ENCODE measurements at regions not wholly inside any gene's neighbourhood (a gene's known extent, or its start where the extent isn't known, plus 50 kb on each side); places are given as distances from the start of the nearest gene placed in this dataset.

- no peak for DNase-seq
These were observed 103.4 kb upstream of the TMEM18 start for GRCh38 chr2:780581-780980.

- no peak for DNase-seq
These were observed 102.8 kb upstream of the TMEM18 start for GRCh38 chr2:780002-780401.

DNA sequence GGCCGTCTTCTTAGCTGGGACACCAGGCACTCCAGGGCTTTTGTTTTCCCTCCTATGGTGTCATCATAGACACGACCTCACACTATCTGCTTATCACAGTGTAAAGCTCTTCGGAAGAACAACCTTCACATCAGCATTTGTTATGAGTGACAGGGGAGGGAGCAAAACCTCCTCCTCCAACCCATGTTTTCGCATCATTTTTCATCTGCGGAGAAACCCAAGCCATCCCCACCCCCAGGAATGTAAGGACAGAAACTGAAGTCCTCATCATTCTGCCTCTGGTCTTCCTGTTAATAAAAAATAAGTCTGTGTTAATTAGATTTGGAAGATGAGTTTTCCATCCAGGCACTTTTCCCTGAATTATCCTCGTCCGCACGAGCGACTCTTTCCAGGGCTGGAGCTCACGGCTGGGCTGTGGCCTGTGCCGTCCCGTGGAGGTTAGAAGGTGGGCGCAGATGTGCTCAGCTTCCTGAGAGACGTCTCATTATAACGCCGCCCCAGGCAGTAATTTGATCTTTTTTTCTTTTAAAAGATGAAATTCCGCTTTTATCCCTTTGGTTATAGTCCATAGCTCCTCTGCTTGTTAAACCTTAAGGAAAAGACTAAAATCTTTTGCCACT lies 101.6 kb upstream of the TMEM18 start:
- DNase-seq: no peak

- no peak for DNase-seq
These were observed 100.3 kb upstream of the TMEM18 start for GRCh38 chr2:777546-777945.

DNA sequence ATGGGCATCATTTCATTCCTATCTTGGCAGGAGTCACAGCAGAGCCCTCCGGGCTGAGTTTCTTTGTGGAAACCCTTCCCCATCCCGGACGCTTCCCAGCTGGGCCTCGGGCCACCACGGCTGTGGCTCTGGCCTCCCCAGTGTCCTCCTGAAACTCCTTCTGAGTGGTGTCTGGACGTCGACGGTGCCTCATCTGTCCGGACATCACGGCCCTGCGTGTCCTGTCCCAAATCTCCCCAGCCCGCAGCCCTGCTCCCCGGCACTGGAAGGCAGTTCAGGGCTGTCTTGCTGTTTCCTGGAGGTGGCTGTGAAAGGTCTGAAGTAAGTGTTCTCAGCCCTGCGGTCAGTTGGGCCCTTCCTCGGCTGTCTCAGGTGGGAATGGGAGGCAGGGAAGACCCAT lies 99.8 kb upstream of the TMEM18 start:
- no peak for DNase-seq

- DNase-seq: no peak
These were observed 99.3 kb upstream of the TMEM18 start for GRCh38 chr2:776487-776886.

DNA sequence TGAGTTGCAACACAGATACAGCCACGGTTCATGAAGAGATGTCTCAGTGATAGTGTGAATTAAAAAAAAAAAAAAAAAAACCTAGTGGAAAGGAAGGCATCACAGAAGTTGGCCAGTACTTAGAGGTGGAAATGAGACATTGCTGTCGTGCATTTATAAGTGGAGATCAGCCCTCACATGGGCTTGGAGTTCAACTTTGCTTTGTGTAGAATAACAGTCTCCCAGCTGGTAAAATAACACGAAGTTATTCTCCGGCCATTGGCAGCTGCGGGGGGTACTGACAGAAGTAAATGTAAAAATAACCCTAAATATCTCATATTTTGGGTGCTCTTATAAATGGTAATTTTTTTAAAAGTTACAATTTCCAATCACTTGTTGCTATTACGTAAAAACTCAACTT lies 98.8 kb upstream of the TMEM18 start:
- no peak for DNase-seq

DNA sequence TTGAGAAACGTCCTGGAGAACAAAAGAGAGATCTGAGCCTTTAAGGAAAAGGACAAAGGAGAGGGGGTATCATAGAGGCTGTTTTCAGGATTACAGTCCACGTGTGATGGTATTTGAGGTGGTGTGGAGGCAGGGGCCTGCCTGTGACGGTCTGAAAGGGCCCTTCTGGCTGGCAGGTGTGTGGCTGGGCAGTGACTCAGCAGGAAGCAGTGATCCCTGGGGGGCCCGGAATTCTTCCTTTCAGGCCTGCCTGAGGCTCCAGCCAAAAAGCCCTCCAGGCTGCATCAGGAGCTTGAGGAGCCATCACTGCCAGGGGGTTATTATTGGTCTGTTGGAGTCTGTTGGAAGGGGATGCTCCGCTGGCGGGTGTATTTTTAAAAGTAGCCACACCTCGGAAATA lies 97.2 kb upstream of the TMEM18 start:
- no peak for DNase-seq

- no peak for DNase-seq
These were observed 96.3 kb upstream of the TMEM18 start for GRCh38 chr2:773256-774160.

- no peak for DNase-seq
These were observed 94.3 kb upstream of the TMEM18 start for GRCh38 chr2:771538-771937.

GRCh38 chr2:770776-771175 lies 93.6 kb upstream of the TMEM18 start:
- no peak for DNase-seq

- DNase-seq: no peak
These were observed 92.6 kb upstream of the TMEM18 start for GRCh38 chr2:769771-770170.

GRCh38 chr2:768451-768850 lies 91.2 kb upstream of the TMEM18 start:
- DNase-seq: no peak

- DNase-seq: no peak
These were observed 90.7 kb upstream of the TMEM18 start for GRCh38 chr2:767944-768343.

- no peak for DNase-seq
These were observed 90.2 kb upstream of the TMEM18 start for GRCh38 chr2:767440-767839.

- DNase-seq: no peak
These were observed 89.0 kb upstream of the TMEM18 start for GRCh38 chr2:766255-766654.

- DNase-seq: no peak
These were observed 88.2 kb upstream of the TMEM18 start for GRCh38 chr2:765369-765768.

- DNase-seq: no peak
These were observed 86.7 kb upstream of the TMEM18 start for GRCh38 chr2:763766-764525.

DNA sequence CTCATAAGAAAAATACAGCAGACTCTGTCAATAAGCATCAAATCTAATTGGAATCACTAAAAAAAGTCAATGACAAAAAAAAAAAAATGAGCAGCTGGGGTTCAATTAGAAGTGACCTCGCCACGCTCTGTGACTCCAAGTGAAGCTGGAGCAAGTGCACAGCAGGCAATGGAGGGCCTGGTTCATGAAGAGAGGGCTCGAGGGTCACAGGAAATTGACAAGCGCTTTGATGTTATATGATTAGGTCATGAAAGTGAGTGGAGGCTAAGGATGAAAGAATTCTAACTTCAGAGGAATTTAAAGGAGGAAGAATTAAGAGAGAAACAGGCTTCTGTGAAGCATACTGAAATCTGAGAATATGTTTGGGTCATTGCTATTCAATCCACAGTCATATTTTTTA lies 85.4 kb upstream of the TMEM18 start:
- DNase-seq: no peak

GRCh38 chr2:761384-761783 lies 84.2 kb upstream of the TMEM18 start:
- DNase-seq: no peak

DNA sequence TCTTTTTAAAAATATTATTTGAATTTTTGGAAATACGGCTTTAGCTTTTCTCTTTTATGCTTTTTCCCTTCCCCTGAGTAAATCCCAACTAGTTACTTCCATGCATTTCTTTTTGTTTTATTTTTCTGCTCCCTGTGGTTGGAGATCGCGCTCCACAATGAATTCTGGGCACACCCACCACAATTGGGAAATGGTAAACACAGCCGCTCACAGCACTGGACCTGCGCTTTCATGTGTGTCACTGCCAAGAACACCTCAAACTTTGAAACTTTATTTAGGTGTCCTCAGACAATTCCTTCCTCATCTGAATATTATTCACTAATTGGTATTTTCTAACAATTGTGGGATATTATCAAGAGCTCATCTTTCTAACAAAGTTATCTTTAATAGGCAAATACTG lies 82.8 kb upstream of the TMEM18 start:
- DNase-seq: no peak

DNA sequence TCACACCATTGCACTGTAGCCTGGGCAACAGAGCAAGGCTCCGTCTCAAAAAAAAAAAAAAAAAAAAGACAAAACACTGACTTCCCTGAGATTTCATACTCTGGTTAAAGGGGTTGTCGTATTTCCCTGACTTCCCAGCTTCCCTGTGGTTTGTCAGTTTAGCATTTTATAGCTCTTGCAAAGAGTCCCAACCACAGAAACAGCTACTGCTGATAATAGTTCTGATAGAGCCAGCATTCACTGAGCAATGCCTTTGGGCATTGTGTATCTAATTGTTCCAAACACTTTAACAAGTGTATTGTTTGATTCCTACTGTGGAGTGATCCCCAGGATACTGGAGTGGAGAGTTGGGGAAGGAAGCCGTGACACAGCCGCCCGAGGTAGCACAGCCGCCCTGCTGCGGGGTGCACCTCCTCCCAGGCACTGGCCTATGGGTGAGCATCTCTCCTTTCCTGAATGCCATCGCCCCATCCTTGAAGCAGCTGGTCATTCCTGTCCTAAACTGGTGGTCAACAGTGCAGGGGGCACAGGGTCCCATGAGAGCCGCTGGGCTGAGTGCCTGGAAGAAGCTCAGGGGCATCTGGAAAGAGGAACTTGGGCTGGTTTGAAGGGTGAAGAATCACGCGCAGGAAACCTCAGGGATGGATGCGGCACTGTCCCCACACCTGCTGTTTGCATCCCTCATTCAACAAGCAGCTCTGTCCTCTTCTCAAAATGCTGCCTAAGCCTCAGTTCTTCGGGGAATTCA lies 81.0 kb upstream of the TMEM18 start:
- no peak for DNase-seq

- no peak for DNase-seq
These were observed 75.9 kb upstream of the TMEM18 start for GRCh38 chr2:753123-753522.
